GM23338 (cell line): ENCODE measurements at regions not wholly inside any gene's neighbourhood (a gene's known extent, or its start where the extent isn't known, plus 50 kb on each side); places are given as distances from the start of the nearest gene placed in this dataset.

ENCODE experiments used
- ATAC-seq: fragments of 200-7000 bp; cut with Tn5 transposase; 3 replicates; pipeline ENCODE4 v1.9.1; 2020
- DNase-seq: peaks from one replicate; pipeline ENCODE4 v3.0.0-alpha.2; 2015; ENCODE audit warnings: low spot score
- H2AFZ ChIP-seq: fragments of 200-600 bp; sonication (generic); 2 replicates; pipeline ENCODE4 v1.8.0; 2016; ENCODE audit warnings: antibody characterized with exemption, mild to moderate bottlenecking, moderate library complexity
- H3F3A ChIP-seq: fragments of 200-600 bp; sonication (generic); replicated peaks from 2 replicates; pipeline ENCODE4 v1.8.0; 2017; ENCODE audit warnings: antibody characterized with exemption, mixed run types, low read depth
- H3K27ac ChIP-seq: fragments of 200-600 bp; sonication (generic); 2 replicates; pipeline ENCODE4 v1.6.1; 2016; ENCODE audit warnings: low read depth
- H3K27me3 ChIP-seq: fragments of 200-600 bp; sonication (generic); 2 replicates; pipeline ENCODE4 v1.8.0; 2016; ENCODE audit warnings: mild to moderate bottlenecking, mixed run types, moderate library complexity; ENCODE audit not compliant: insufficient read depth
- H3K36me3 ChIP-seq: fragments of 200-600 bp; sonication (generic); 2 replicates; pipeline ENCODE4 v1.8.0; 2016; ENCODE audit warnings: mild to moderate bottlenecking; ENCODE audit not compliant: insufficient read depth
- H3K4me1 ChIP-seq: fragments of 200-600 bp; sonication (generic); 2 replicates; pipeline ENCODE4 v1.8.0; 2016; ENCODE audit warnings: mild to moderate bottlenecking, moderate library complexity; ENCODE audit not compliant: insufficient read depth
- H3K4me2 ChIP-seq: fragments of 200-600 bp; sonication (generic); 2 replicates; pipeline ENCODE4 v1.7.1; 2017; ENCODE audit warnings: mixed run types
- H3K4me3 ChIP-seq: fragments of 200-600 bp; sonication (generic); 2 replicates; pipeline ENCODE4 v1.6.1; 2016; ENCODE audit warnings: mixed run types
- H3K79me2 ChIP-seq: fragments of 200-600 bp; sonication (generic); replicated peaks from 2 replicates; pipeline ENCODE4 v1.8.0; 2017; ENCODE audit warnings: mild to moderate bottlenecking; ENCODE audit not compliant: insufficient read depth
- H3K9me2 ChIP-seq: fragments of 200-600 bp; sonication (generic); 2 replicates; pipeline ENCODE4 v1.8.0; 2017; ENCODE audit not compliant: insufficient read depth
- H4K20me1 ChIP-seq: fragments of 200-600 bp; sonication (generic); replicated peaks from 2 replicates; pipeline ENCODE4 v1.8.0; 2017; ENCODE audit warnings: mild to moderate bottlenecking; ENCODE audit not compliant: insufficient read depth
- H3K27ac Mint-ChIP-seq: 2 replicates; pipeline ENCODE4 v1.8.0; 2020; ENCODE audit warnings: inconsistent platforms, mild to moderate bottlenecking, moderate library complexity, mixed read lengths
- H3K27me3 Mint-ChIP-seq: 3 replicates; pipeline ENCODE4 v1.8.0; 2022; ENCODE audit warnings: low read depth, mild to moderate bottlenecking, moderate library complexity, mixed read lengths, inconsistent platforms; ENCODE audit not compliant: insufficient read depth, poor library complexity
- H3K36me3 Mint-ChIP-seq: 3 replicates; pipeline ENCODE4 v1.8.0; 2021; ENCODE audit warnings: low read depth, mild to moderate bottlenecking, inconsistent platforms, moderate library complexity, mixed read lengths
- H3K4me1 Mint-ChIP-seq: 3 replicates; pipeline ENCODE4 v1.8.0; 2020; ENCODE audit warnings: mild to moderate bottlenecking, inconsistent platforms, mixed read lengths
- H3K4me3 Mint-ChIP-seq: 3 replicates; pipeline ENCODE4 v1.8.0; 2021; ENCODE audit warnings: moderate library complexity, mild to moderate bottlenecking, inconsistent platforms, mixed read lengths
- H3K9me3 Mint-ChIP-seq: 3 replicates; pipeline ENCODE4 v1.8.0; 2020; ENCODE audit warnings: moderate library complexity, mild to moderate bottlenecking, inconsistent platforms, mixed read lengths
- CREB1 ChIP-seq: fragments of 250-450 bp; sonication (Bioruptor Pico); IDR thresholded peaks from 2 replicates; pipeline ENCODE4 v1.5.0; 2020; ENCODE audit warnings: low read depth, mild to moderate bottlenecking, moderate library complexity
- EZH2 ChIP-seq: fragments of 200-600 bp; sonication (generic); IDR thresholded peaks from one replicate; pipeline ENCODE4 v1.8.0; 2017; ENCODE audit warnings: antibody characterized with exemption, mild to moderate bottlenecking, low read depth; ENCODE audit not compliant: unreplicated experiment
- EZH2phosphoT487 ChIP-seq: fragments of 200-600 bp; sonication (generic); IDR thresholded peaks from one replicate; pipeline ENCODE4 v1.8.1; 2018; ENCODE audit warnings: antibody characterized with exemption; ENCODE audit not compliant: unreplicated experiment
- JUNB ChIP-seq: IDR thresholded peaks from one replicate; pipeline ENCODE4 v1.6.1; 2016; ENCODE audit warnings: antibody characterized with exemption; ENCODE audit not compliant: unreplicated experiment
- NANOG ChIP-seq: IDR thresholded peaks from 2 replicates; pipeline ENCODE4 v1.6.1; 2016; ENCODE audit warnings: antibody characterized with exemption, borderline replicate concordance
- POLR2AphosphoS5 ChIP-seq: IDR thresholded peaks from 2 replicates; pipeline ENCODE4 v1.6.1; 2016; ENCODE audit warnings: antibody characterized with exemption, low read depth
- STAT1 ChIP-seq: IDR thresholded peaks from one replicate; pipeline ENCODE4 v1.6.1; 2016; ENCODE audit warnings: antibody characterized with exemption; ENCODE audit not compliant: unreplicated experiment
- ZNF114 ChIP-seq: fragments of 250-450 bp; sonication (Bioruptor Pico); IDR thresholded peaks from 2 replicates; pipeline ENCODE4 v1.5.0; 2020; ENCODE audit warnings: mild to moderate bottlenecking, moderate library complexity
- ZNF331 ChIP-seq: fragments of 250-450 bp; sonication (Bioruptor Pico); IDR thresholded peaks from 2 replicates; pipeline ENCODE4 v1.5.0; 2020; ENCODE audit warnings: low read depth, mild to moderate bottlenecking, moderate library complexity
- TF ChIP-seq, protein P1 (sequence below): fragments of 250-450 bp; sonication (Bioruptor Pico); IDR thresholded peaks from 2 replicates; pipeline ENCODE4 v1.5.0; 2020; ENCODE audit warnings: mild to moderate bottlenecking, moderate library complexity
- TF ChIP-seq, protein P2 (sequence below): IDR thresholded peaks from 2 replicates; pipeline ENCODE4 v1.6.1; 2016; ENCODE audit warnings: antibody characterized with exemption
- TF ChIP-seq, protein P3 (sequence below): IDR thresholded peaks from one replicate; pipeline ENCODE4 v1.6.1; 2018; ENCODE audit warnings: antibody characterized with exemption; ENCODE audit not compliant: unreplicated experiment

DNA sequence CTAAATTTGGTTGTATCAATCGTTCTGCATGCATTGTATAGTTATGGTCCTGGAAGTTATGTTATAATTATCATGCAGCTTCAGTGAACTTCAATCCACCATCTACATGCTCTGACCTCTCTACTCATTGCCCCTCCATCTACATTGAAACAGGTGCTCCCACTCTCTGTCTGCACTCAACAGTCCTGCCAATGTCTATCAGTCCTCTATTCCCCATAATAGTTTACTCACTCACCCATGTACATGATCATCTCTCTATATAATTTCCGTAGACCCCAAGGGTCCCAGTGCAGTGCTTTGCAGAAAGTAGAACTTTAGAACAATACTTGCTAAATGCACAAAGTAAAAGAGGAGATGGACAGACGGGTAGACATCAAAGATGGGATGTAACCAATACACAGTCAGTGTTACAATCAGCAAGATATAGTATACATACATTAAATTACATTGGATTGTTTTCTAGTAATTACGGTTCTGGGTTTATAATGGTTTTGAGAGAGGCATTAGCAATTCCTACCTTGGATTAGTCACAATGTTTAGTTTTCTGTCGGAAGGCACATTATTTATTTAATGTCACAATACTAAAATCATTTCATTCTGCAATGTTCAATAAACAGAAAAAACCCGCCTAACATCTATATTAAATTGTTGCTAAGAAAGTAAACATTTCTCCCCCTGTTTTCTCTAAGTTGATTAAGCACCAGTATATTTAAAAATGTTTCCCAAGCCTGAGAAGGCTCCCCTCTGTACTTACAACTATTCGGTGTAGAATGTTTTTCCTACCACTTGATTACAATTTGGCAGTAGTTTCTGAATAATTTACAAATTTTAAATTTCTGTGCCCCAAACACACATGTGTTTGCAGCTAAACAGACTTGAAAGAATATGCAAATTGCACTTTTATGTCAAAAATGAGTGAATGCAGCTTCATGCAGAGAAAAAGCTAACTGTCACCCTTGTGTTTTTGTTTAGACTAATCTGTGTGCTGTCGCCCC lies 94.4 kb upstream of the SIX2 start (continued):
- TF ChIP-seq, protein P1, sequence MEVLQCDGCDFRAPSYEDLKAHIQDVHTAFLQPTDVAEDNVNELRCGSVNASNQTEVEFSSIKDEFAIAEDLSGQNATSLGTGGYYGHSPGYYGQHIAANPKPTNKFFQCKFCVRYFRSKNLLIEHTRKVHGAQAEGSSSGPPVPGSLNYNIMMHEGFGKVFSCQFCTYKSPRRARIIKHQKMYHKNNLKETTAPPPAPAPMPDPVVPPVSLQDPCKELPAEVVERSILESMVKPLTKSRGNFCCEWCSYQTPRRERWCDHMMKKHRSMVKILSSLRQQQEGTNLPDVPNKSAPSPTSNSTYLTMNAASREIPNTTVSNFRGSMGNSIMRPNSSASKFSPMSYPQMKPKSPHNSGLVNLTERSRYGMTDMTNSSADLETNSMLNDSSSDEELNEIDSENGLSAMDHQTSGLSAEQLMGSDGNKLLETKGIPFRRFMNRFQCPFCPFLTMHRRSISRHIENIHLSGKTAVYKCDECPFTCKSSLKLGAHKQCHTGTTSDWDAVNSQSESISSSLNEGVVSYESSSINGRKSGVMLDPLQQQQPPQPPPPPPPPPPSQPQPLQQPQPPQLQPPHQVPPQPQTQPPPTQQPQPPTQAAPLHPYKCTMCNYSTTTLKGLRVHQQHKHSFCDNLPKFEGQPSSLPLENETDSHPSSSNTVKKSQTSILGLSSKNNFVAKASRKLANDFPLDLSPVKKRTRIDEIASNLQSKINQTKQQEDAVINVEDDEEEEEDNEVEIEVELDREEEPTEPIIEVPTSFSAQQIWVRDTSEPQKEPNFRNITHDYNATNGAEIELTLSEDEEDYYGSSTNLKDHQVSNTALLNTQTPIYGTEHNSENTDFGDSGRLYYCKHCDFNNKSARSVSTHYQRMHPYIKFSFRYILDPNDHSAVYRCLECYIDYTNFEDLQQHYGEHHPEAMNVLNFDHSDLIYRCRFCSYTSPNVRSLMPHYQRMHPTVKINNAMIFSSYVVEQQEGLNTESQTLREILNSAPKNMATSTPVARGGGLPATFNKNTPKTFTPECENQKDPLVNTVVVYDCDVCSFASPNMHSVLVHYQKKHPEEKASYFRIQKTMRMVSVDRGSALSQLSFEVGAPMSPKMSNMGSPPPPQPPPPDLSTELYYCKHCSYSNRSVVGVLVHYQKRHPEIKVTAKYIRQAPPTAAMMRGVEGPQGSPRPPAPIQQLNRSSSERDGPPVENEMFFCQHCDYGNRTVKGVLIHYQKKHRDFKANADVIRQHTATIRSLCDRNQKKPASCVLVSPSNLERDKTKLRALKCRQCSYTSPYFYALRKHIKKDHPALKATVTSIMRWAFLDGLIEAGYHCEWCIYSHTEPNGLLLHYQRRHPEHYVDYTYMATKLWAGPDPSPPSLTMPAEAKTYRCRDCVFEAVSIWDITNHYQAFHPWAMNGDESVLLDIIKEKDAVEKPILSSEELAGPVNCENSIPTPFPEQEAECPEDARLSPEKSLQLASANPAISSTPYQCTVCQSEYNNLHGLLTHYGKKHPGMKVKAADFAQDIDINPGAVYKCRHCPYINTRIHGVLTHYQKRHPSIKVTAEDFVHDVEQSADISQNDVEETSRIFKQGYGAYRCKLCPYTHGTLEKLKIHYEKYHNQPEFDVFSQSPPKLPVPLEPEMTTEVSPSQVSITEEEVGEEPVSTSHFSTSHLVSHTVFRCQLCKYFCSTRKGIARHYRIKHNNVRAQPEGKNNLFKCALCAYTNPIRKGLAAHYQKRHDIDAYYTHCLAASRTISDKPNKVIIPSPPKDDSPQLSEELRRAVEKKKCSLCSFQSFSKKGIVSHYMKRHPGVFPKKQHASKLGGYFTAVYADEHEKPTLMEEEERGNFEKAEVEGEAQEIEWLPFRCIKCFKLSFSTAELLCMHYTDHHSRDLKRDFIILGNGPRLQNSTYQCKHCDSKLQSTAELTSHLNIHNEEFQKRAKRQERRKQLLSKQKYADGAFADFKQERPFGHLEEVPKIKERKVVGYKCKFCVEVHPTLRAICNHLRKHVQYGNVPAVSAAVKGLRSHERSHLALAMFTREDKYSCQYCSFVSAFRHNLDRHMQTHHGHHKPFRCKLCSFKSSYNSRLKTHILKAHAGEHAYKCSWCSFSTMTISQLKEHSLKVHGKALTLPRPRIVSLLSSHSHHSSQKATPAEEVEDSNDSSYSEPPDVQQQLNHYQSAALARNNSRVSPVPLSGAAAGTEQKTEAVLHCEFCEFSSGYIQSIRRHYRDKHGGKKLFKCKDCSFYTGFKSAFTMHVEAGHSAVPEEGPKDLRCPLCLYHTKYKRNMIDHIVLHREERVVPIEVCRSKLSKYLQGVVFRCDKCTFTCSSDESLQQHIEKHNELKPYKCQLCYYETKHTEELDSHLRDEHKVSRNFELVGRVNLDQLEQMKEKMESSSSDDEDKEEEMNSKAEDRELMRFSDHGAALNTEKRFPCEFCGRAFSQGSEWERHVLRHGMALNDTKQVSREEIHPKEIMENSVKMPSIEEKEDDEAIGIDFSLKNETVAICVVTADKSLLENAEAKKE (CRISPR knock-in tag), result no peak
- TF ChIP-seq, protein P2, sequence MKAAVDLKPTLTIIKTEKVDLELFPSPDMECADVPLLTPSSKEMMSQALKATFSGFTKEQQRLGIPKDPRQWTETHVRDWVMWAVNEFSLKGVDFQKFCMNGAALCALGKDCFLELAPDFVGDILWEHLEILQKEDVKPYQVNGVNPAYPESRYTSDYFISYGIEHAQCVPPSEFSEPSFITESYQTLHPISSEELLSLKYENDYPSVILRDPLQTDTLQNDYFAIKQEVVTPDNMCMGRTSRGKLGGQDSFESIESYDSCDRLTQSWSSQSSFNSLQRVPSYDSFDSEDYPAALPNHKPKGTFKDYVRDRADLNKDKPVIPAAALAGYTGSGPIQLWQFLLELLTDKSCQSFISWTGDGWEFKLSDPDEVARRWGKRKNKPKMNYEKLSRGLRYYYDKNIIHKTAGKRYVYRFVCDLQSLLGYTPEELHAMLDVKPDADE, result no peak
- TF ChIP-seq EZH2, result no peak

DNA sequence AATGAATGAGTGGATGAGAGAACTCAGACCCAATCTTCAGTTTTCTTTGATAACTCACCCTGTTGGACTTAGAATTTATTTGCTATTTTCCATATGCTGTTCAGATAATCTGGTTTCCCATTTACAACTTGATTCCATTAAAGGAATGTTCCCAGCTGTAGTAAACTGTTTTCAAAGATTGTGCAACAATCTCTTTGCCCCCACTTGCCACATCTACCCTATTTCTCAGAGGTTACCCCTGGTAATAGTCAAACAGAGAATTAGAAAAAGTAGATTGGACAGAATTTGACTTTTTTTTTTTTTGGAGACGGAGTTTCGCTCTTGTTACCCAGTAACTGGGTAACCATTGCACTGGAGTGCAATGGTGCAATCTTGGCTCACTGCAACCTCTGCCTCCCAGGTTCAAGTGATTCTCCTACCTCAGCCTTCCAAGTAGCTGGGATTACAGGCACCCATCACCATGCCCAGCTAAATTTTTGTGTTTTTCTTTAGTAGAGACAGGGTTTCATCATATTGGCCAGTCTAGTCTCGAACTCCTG lies 93.4 kb upstream of the SIX2 start:
- ATAC-seq (no peak), DNase-seq (no peak)
- peaks cover 3% of the 10 kb centered on the region; the same call in 1 of the 3 replicates for H3K4me1 Mint-ChIP-seq
- no peaks in the 10 kb centered on the region for H3K27me3 ChIP-seq
- 0 out of 2 replicates have a peak, but pooled peaks cover 7% of the 10 kb centered on the region for H3K9me2 ChIP-seq
- no peaks in the 10 kb centered on the region for H3K36me3 Mint-ChIP-seq
- H3K36me3 ChIP-seq, result no peaks in the 10 kb centered on the region; the same call in 1 of the 2 replicates
- H2AFZ ChIP-seq, result no peak overlapping the region
- H3K4me3 Mint-ChIP-seq, result no peak overlapping the region
- no peaks in the 10 kb centered on the region for H3K9me3 Mint-ChIP-seq
- H3K4me3 ChIP-seq, result no peak overlapping the region
- H3K27ac ChIP-seq, result no peak overlapping the region
- no peaks in the 10 kb centered on the region for H4K20me1 ChIP-seq
- H3K4me1 ChIP-seq, result no peaks in the 10 kb centered on the region
- no peaks in the 10 kb centered on the region for H3K27me3 Mint-ChIP-seq
- H3K27ac Mint-ChIP-seq, result no peak overlapping the region
- H3K4me2 ChIP-seq, result no peak overlapping the region
- no peaks in the 10 kb centered on the region for H3K79me2 ChIP-seq
- no peaks in the 10 kb centered on the region for H3F3A ChIP-seq
- TF ChIP-seq CREB1 (CRISPR knock-in tag), result no peak
- TF ChIP-seq ZNF114 (CRISPR knock-in tag), result no peak
- no peak for TF ChIP-seq EZH2
- no peak for TF ChIP-seq POLR2AphosphoS5
- TF ChIP-seq, protein P3, sequence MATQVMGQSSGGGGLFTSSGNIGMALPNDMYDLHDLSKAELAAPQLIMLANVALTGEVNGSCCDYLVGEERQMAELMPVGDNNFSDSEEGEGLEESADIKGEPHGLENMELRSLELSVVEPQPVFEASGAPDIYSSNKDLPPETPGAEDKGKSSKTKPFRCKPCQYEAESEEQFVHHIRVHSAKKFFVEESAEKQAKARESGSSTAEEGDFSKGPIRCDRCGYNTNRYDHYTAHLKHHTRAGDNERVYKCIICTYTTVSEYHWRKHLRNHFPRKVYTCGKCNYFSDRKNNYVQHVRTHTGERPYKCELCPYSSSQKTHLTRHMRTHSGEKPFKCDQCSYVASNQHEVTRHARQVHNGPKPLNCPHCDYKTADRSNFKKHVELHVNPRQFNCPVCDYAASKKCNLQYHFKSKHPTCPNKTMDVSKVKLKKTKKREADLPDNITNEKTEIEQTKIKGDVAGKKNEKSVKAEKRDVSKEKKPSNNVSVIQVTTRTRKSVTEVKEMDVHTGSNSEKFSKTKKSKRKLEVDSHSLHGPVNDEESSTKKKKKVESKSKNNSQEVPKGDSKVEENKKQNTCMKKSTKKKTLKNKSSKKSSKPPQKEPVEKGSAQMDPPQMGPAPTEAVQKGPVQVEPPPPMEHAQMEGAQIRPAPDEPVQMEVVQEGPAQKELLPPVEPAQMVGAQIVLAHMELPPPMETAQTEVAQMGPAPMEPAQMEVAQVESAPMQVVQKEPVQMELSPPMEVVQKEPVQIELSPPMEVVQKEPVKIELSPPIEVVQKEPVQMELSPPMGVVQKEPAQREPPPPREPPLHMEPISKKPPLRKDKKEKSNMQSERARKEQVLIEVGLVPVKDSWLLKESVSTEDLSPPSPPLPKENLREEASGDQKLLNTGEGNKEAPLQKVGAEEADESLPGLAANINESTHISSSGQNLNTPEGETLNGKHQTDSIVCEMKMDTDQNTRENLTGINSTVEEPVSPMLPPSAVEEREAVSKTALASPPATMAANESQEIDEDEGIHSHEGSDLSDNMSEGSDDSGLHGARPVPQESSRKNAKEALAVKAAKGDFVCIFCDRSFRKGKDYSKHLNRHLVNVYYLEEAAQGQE, result no peak
- TF ChIP-seq NANOG, result no peak
- no peak for TF ChIP-seq EZH2phosphoT487
- TF ChIP-seq JUNB, result no peak
- TF ChIP-seq ZNF331 (CRISPR knock-in tag), result no peak
- no peak for TF ChIP-seq STAT1
